GM12864 (cell line): ENCODE measurements at regions not wholly inside any gene's neighbourhood (a gene's known extent, or its start where the extent isn't known, plus 50 kb on each side); places are given as distances from the start of the nearest gene placed in this dataset.

Source experiments
- DNase-seq: peaks from one replicate; pipeline ENCODE4 v3.0.0-alpha.2; 2011; ENCODE audit warnings: low read depth
- H3K4me3 ChIP-seq: 2 replicates; pipeline ENCODE4 v1.5.1; 2011; ENCODE audit warnings: mild to moderate bottlenecking, low read depth, low read length, control low read depth
- CTCF ChIP-seq: IDR thresholded peaks from 2 replicates; pipeline ENCODE4 v1.5.1; 2011; ENCODE audit warnings: low read depth, mild to moderate bottlenecking, moderate library complexity, low read length, control low read depth, inconsistent platforms; ENCODE audit errors: missing control alignments

DNA sequence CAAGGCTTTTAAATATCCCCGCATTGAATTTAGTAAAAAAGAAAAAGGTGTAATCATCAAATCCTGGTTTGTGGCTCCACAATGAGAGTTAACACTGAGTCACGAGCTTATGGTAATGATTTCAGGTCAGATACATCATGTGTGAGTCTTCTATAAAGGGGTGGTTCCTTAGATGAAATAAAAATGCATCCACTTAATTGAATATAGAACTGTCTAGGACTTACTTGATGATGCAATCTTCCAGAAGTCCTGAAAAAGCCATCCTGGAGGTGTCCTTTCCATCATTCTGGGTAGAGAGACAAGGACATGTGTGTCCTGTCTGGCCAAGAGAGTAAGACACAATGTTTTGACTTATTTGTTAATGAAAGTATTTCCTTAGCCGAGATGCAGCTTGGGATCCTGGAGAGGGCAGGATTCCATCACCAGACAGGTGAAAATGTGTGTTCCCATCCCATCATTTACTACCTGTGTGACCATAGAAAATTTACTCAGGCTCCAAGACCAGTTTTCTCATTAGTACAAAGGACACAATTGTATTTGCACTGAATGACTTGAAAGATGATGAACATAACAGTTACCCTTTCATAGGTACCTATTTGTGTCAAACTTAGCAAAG, 1539.8 kb upstream of the PIK3C3 start:
- DNase-seq = no peak
- no peak for TF ChIP-seq CTCF
- no peak overlapping the region for H3K4me3 ChIP-seq

GRCh38 chr18:40414155-40414754, 1540.8 kb upstream of the PIK3C3 start:
- TF ChIP-seq CTCF = no peak
- H3K4me3 ChIP-seq = no peak overlapping the region
- DNase-seq = no peak

DNA sequence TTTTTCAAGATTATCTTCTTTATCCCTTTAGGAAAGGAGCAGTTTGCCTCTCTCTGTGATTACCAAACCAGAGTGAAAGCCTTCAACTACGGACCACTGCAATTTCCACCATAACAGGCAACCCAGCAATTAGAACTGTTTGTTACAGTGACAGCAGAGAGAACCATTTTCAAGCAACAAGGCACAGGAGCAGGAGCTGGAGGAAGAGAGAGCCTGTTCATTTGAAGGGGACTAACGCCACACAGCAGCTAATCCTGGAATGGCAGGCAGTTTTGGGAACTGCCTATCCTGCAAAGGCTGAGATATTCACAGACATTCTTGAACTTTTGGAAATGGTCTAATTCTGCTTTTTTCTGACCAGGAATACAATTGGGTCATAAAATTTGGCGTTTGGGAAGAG, 1541.9 kb upstream of the PIK3C3 start:
- H3K4me3 ChIP-seq = no peak overlapping the region
- no peak for DNase-seq
- TF ChIP-seq CTCF = no peak

DNA sequence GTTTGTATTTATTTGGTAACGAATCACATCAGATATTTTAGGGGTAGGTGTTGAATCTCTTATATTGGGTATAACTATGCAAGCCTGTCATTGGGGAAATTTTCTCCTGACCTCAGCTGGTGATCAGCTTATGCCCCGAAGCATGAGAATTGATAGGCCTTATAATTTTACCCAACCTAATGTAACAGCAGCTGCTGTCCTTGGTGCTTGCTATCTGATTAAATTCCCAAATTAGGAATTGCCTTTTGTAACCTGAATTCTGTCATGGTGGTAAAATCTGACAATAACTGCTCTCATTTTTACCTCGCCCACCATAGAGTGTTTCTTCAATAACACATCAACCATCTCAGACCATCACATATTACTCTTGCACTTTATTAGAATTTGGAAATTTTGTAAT, 1542.6 kb upstream of the PIK3C3 start:
- TF ChIP-seq CTCF = no peak
- H3K4me3 ChIP-seq = no peak overlapping the region
- DNase-seq = no peak

DNA sequence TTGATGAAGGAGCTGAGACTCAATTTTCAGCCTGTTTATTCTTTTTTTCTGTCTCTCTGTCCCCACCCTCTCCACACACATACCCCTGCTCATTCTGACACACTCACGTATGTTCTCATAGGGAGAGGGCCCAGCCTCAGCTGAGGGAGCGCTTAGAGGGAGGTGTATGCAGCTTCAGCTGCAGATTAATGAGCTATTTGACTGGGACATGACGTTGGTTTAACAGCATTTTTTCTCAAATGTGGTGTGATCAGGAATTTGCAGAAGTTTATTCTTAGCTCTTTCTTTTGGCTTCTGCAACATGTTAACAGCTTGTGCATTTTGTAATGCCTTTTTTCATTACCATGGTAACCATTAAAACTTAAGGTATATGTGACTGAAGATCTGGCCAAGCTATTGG, 1547.1 kb upstream of the PIK3C3 start:
- H3K4me3 ChIP-seq = no peak overlapping the region
- DNase-seq = no peak
- no peak for TF ChIP-seq CTCF

DNA sequence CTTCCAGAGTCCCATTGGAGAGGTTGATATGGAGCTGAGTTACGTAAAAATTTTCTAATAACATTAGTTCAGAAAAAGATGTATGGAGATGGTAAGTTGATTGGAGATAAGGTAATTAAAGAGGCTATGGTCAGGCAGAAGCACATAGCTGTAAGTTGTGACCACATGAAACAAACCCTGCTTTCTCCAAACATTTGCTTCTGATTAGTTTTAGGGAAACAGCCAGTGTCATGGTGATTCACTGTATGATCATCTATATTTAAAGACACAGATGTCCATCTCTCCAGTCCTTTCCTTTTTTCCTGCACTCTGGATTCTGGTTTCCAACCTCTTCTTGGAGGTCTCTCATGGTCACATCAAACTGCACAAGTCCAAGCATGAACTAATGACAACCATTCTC, 1550.8 kb upstream of the PIK3C3 start:
- H3K4me3 ChIP-seq = no peak overlapping the region
- no peak for DNase-seq
- TF ChIP-seq CTCF = no peak

GRCh38 chr18:40402052-40402451, 1553.0 kb upstream of the PIK3C3 start:
- no peak overlapping the region for H3K4me3 ChIP-seq
- DNase-seq = no peak
- TF ChIP-seq CTCF = no peak
